ENCODE measurements at regions not wholly inside any gene's neighbourhood (a gene's known extent, or its start where the extent isn't known, plus 50 kb on each side); places are given as distances from the start of the nearest gene placed in this dataset.
"Not testable (repeated sequence)": the region's sequence is repeated elsewhere in the genome, so short reads cannot be mapped to it uniquely, and the experiment has no call there.

- no peak for DNase-seq
- Mint-ChIP-seq H3K27ac (no peak overlapping the region), H3K4me3 (no peak overlapping the region), H3K4me1 (no peaks in the 10 kb centered on the region), H3K9me3 (peaks cover 4% of the 10 kb centered on the region), H3K36me3 (ENCODE audit: low read depth) (peaks cover 3% of the 10 kb centered on the region), H3K27me3 (no peaks in the 10 kb centered on the region)
- ChIA-PET CTCF (no interaction called here), POLR2A (no interaction called here)
Measured at GRCh38 chr14:104304451-104305351, 166.3 kb downstream of the KIF26A start.

GRCh38 chr14:104305511-104306449 is 167.4 kb downstream of the KIF26A start:
- no peaks in the 10 kb centered on the region for H3K27me3 Mint-ChIP-seq
- no peak for DNase-seq
- peaks cover 3% of the 10 kb centered on the region for H3K36me3 Mint-ChIP-seq (ENCODE audit: low read depth)
- no peaks in the 10 kb centered on the region for H3K4me1 Mint-ChIP-seq
- CTCF ChIA-PET: no interaction called here
- POLR2A ChIA-PET: no interaction called here
- no peak overlapping the region for H3K4me3 Mint-ChIP-seq
- peaks cover 4% of the 10 kb centered on the region for H3K9me3 Mint-ChIP-seq
- no peak overlapping the region for H3K27ac Mint-ChIP-seq

- Mint-ChIP-seq H3K4me1 (no peaks in the 10 kb centered on the region), H3K9me3 (no peaks in the 10 kb centered on the region), H3K27me3 (no peaks in the 10 kb centered on the region), H3K27ac (no peak overlapping the region), H3K36me3 (ENCODE audit: low read depth) (no peaks in the 10 kb centered on the region), H3K4me3 (no peak overlapping the region)
- ChIA-PET POLR2A (no interaction called here), CTCF (no interaction called here)
- DNase-seq: no peak
Measured at GRCh38 chr14:104306450-104307040, 168.2 kb downstream of the KIF26A start.

GRCh38 chr14:104307246-104307626 is 168.8 kb downstream of the KIF26A start:
- Mint-ChIP-seq H3K27ac (no peak overlapping the region), H3K27me3 (no peaks in the 10 kb centered on the region), H3K36me3 (ENCODE audit: low read depth) (no peaks in the 10 kb centered on the region), H3K9me3 (no peaks in the 10 kb centered on the region), H3K4me1 (no peaks in the 10 kb centered on the region), H3K4me3 (no peak overlapping the region)
- ChIA-PET POLR2A (no interaction called here), CTCF (no interaction called here)
- no peak for DNase-seq

GRCh38 chr14:104307627-104308401 is 169.4 kb downstream of the KIF26A start:
- Mint-ChIP-seq H3K27ac (no peak overlapping the region), H3K4me1 (no peaks in the 10 kb centered on the region), H3K9me3 (no peaks in the 10 kb centered on the region), H3K36me3 (ENCODE audit: low read depth) (no peaks in the 10 kb centered on the region), H3K4me3 (no peak overlapping the region), H3K27me3 (no peaks in the 10 kb centered on the region)
- POLR2A ChIA-PET: no interaction called here
- CTCF ChIA-PET: no interaction called here
- DNase-seq: no peak

- POLR2A ChIA-PET; DNase-seq; H3K9me3 Mint-ChIP-seq; H3K4me3 Mint-ChIP-seq; H3K27me3 Mint-ChIP-seq; H3K4me1 Mint-ChIP-seq; CTCF ChIA-PET; H3K27ac Mint-ChIP-seq; H3K36me3 Mint-ChIP-seq (ENCODE audit: low read depth): not testable (repeated sequence)
Measured at GRCh38 chr14:104308534-104308933, 170.1 kb downstream of the KIF26A start.

- Mint-ChIP-seq H3K9me3 (no peaks in the 10 kb centered on the region), H3K4me3 (no peak overlapping the region), H3K36me3 (ENCODE audit: low read depth) (no peaks in the 10 kb centered on the region), H3K4me1 (no peaks in the 10 kb centered on the region), H3K27ac (no peak overlapping the region), H3K27me3 (no peaks in the 10 kb centered on the region)
- no peak for DNase-seq
- POLR2A ChIA-PET: no interaction called here
- CTCF ChIA-PET: no interaction called here
Measured at GRCh38 chr14:104309657-104310369, 171.4 kb downstream of the KIF26A start.

GRCh38 chr14:104311358-104311757 is 173.0 kb downstream of the KIF26A start:
- no peak overlapping the region for H3K4me3 Mint-ChIP-seq
- H3K36me3 Mint-ChIP-seq (ENCODE audit: low read depth): no peaks in the 10 kb centered on the region
- POLR2A ChIA-PET: no interaction called here

GRCh38 chr14:104313674-104314073 is 175.3 kb downstream of the KIF26A start:
- Mint-ChIP-seq H3K27ac (no peak overlapping the region), H3K9me3 (no peaks in the 10 kb centered on the region), H3K27me3 (no peaks in the 10 kb centered on the region), H3K4me1 (no peaks in the 10 kb centered on the region), H3K4me3 (no peak overlapping the region), H3K36me3 (ENCODE audit: low read depth) (no peaks in the 10 kb centered on the region)
- CTCF ChIA-PET: no interaction called here
- no peak for DNase-seq
- POLR2A ChIA-PET: no interaction called here

More at GRCh38 chr14:104311358-104311757, 173.0 kb downstream of the KIF26A start:
- Mint-ChIP-seq H3K4me1 (no peaks in the 10 kb centered on the region), H3K27ac (no peak overlapping the region), H3K27me3 (no peaks in the 10 kb centered on the region), H3K9me3 (no peaks in the 10 kb centered on the region)
- no peak for DNase-seq
- CTCF ChIA-PET: no interaction called here

- no peak for DNase-seq
- Mint-ChIP-seq H3K9me3 (no peaks in the 10 kb centered on the region), H3K27me3 (no peaks in the 10 kb centered on the region), H3K27ac (no peak overlapping the region), H3K4me1 (no peaks in the 10 kb centered on the region), H3K36me3 (ENCODE audit: low read depth) (no peaks in the 10 kb centered on the region), H3K4me3 (no peak overlapping the region)
- CTCF ChIA-PET: no interaction called here
- POLR2A ChIA-PET: no interaction called here
Measured at GRCh38 chr14:104314251-104314941, 176.0 kb downstream of the KIF26A start.

- no peaks in the 10 kb centered on the region for H3K36me3 Mint-ChIP-seq (ENCODE audit: low read depth)
- no peaks in the 10 kb centered on the region for H3K27me3 Mint-ChIP-seq
- no peak overlapping the region for H3K27ac Mint-ChIP-seq
- ChIA-PET CTCF (no interaction called here), POLR2A (no interaction called here)
- H3K9me3 Mint-ChIP-seq: no peaks in the 10 kb centered on the region
- no peak for DNase-seq
- no peaks in the 10 kb centered on the region for H3K4me1 Mint-ChIP-seq
- no peak overlapping the region for H3K4me3 Mint-ChIP-seq
Measured at GRCh38 chr14:104315169-104315568, 176.8 kb downstream of the KIF26A start.

- ChIA-PET POLR2A (no interaction called here), CTCF (no interaction called here)
- no peaks in the 10 kb centered on the region for H3K36me3 Mint-ChIP-seq (ENCODE audit: low read depth)
- no peaks in the 10 kb centered on the region for H3K9me3 Mint-ChIP-seq
- H3K4me1 Mint-ChIP-seq: no peaks in the 10 kb centered on the region
- H3K27ac Mint-ChIP-seq: no peak overlapping the region
- no peak for DNase-seq
- no peak overlapping the region for H3K4me3 Mint-ChIP-seq
- no peaks in the 10 kb centered on the region for H3K27me3 Mint-ChIP-seq
Measured at GRCh38 chr14:104315625-104316024, 177.2 kb downstream of the KIF26A start.

Measured in activated CD4-positive, alpha-beta memory T cell treated with anti-CD3 and anti-CD28 coated beads, Interleukin-2, amount 10 ng/mL, durations not matched to agents 7 days and 5 days (primary cell).